ENCODE measurements at regions not wholly inside any gene's neighbourhood (a gene's known extent, or its start where the extent isn't known, plus 50 kb on each side); places are given as distances from the start of the nearest gene placed in this dataset.
A peak's percentile ranks its signal among the peaks of the same experiment; 100 is the strongest.

DNA sequence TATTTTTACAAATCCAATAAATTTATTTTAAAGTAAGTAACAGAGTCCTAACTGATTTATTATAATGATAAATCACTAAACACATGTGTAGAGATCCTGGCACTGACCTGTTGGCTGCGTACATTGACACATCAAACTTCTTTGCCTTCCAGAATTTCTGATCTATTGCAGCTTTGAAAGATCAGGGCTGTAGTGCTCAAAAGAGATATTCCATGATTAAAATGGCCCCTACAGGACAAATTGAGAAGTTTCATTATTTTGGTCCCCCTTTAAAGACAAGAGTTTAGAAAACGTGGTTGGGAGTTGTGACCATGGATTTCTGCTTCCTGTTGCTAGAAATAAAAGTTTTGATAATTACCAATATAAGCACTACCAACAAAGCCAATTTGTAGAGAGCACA, 87.7 kb upstream of the PDK4 start:
- TF ChIP-seq, protein P1, sequence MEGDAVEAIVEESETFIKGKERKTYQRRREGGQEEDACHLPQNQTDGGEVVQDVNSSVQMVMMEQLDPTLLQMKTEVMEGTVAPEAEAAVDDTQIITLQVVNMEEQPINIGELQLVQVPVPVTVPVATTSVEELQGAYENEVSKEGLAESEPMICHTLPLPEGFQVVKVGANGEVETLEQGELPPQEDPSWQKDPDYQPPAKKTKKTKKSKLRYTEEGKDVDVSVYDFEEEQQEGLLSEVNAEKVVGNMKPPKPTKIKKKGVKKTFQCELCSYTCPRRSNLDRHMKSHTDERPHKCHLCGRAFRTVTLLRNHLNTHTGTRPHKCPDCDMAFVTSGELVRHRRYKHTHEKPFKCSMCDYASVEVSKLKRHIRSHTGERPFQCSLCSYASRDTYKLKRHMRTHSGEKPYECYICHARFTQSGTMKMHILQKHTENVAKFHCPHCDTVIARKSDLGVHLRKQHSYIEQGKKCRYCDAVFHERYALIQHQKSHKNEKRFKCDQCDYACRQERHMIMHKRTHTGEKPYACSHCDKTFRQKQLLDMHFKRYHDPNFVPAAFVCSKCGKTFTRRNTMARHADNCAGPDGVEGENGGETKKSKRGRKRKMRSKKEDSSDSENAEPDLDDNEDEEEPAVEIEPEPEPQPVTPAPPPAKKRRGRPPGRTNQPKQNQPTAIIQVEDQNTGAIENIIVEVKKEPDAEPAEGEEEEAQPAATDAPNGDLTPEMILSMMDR (IDR thresholded peaks at IDR 0.05) = peak in 4 of 7 experiments; percentile 62 to 72 (median 66)
- TF ChIP-seq POLR2A (IDR thresholded peaks at IDR 0.05) = no peak
- no peak for TF ChIP-seq EP300 (IDR thresholded peaks at IDR 0.05)
- TF ChIP-seq POLR2AphosphoS5 (IDR thresholded peaks at IDR 0.05) = peak in 1 of 3 donors; percentile 15

Data from stomach (tissue), 4 donors.